ENCODE measurements at regions not wholly inside any gene's neighbourhood (a gene's known extent, or its start where the extent isn't known, plus 50 kb on each side); places are given as distances from the start of the nearest gene placed in this dataset.

- Histone ChIP-seq H2AFZ (ENCODE audit: low read depth, low read length) (no peak overlapping the region), H3K9ac (ENCODE audit: low read length) (no peak overlapping the region), H3K9me3 (ENCODE audit: insufficient read depth, low read length) (no peaks in the 10 kb centered on the region), H3K4me3 (ENCODE audit: low read length) (no peak overlapping the region), H3K27ac (ENCODE audit: low read length) (no peak overlapping the region), H4K20me1 (ENCODE audit: insufficient read depth, low read length) (no peaks in the 10 kb centered on the region), H3K36me3 (replicated peaks; ENCODE audit: low read depth, low read length) (no peaks in the 10 kb centered on the region), H3K4me2 (ENCODE audit: low read length) (no peak overlapping the region), H3K79me2 (ENCODE audit: low read length) (no peaks in the 10 kb centered on the region), H3K4me1 (ENCODE audit: low read length) (no peaks in the 10 kb centered on the region), H3K27me3 (ENCODE audit: low read depth, low read length) (peaks cover 3% of the 10 kb centered on the region; the same call in 1 of the 2 replicates)
- TF ChIP-seq EZH2phosphoT487 (IDR thresholded peaks at IDR 0.05; ENCODE audit: low read depth), result no peak
- TF ChIP-seq, protein P1, sequence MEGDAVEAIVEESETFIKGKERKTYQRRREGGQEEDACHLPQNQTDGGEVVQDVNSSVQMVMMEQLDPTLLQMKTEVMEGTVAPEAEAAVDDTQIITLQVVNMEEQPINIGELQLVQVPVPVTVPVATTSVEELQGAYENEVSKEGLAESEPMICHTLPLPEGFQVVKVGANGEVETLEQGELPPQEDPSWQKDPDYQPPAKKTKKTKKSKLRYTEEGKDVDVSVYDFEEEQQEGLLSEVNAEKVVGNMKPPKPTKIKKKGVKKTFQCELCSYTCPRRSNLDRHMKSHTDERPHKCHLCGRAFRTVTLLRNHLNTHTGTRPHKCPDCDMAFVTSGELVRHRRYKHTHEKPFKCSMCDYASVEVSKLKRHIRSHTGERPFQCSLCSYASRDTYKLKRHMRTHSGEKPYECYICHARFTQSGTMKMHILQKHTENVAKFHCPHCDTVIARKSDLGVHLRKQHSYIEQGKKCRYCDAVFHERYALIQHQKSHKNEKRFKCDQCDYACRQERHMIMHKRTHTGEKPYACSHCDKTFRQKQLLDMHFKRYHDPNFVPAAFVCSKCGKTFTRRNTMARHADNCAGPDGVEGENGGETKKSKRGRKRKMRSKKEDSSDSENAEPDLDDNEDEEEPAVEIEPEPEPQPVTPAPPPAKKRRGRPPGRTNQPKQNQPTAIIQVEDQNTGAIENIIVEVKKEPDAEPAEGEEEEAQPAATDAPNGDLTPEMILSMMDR (IDR thresholded peaks at IDR 0.05; ENCODE audit: low read depth, low read length), result no peak
Observed at GRCh38 chr15:91548549-91548948, 305.0 kb upstream of the SLCO3A1 start.

- Histone ChIP-seq H3K36me3 (replicated peaks; ENCODE audit: low read depth, low read length) (no peaks in the 10 kb centered on the region), H3K4me1 (ENCODE audit: low read length) (no peaks in the 10 kb centered on the region), H3K79me2 (ENCODE audit: low read length) (no peaks in the 10 kb centered on the region), H3K4me2 (ENCODE audit: low read length) (no peak overlapping the region), H3K27me3 (ENCODE audit: low read depth, low read length) (peaks cover 3% of the 10 kb centered on the region; the same call in 1 of the 2 replicates), H3K9ac (ENCODE audit: low read length) (no peak overlapping the region), H4K20me1 (ENCODE audit: insufficient read depth, low read length) (no peaks in the 10 kb centered on the region), H2AFZ (ENCODE audit: low read depth, low read length) (no peak overlapping the region), H3K9me3 (ENCODE audit: insufficient read depth, low read length) (no peaks in the 10 kb centered on the region), H3K4me3 (ENCODE audit: low read length) (no peak overlapping the region), H3K27ac (ENCODE audit: low read length) (no peak overlapping the region)
- no peak for TF ChIP-seq EZH2phosphoT487 (IDR thresholded peaks at IDR 0.05; ENCODE audit: low read depth)
- TF ChIP-seq, protein P1 (IDR thresholded peaks at IDR 0.05; ENCODE audit: low read depth, low read length), result no peak
Observed at GRCh38 chr15:91549581-91549980, 303.9 kb upstream of the SLCO3A1 start.

GRCh38 chr15:91552555-91552954 lies 301.0 kb upstream of the SLCO3A1 start:
- H2AFZ ChIP-seq (ENCODE audit: low read depth, low read length), result no peak overlapping the region
- no peaks in the 10 kb centered on the region for H4K20me1 ChIP-seq (ENCODE audit: insufficient read depth, low read length)
- H3K9ac ChIP-seq (ENCODE audit: low read length), result no peak overlapping the region
- no peak overlapping the region for H3K27ac ChIP-seq (ENCODE audit: low read length)
- H3K4me2 ChIP-seq (ENCODE audit: low read length), result no peak overlapping the region
- H3K79me2 ChIP-seq (ENCODE audit: low read length), result no peaks in the 10 kb centered on the region
- no peaks in the 10 kb centered on the region for H3K4me1 ChIP-seq (ENCODE audit: low read length)
- no peaks in the 10 kb centered on the region for H3K9me3 ChIP-seq (ENCODE audit: insufficient read depth, low read length)
- H3K36me3 ChIP-seq (replicated peaks; ENCODE audit: low read depth, low read length), result no peaks in the 10 kb centered on the region
- H3K4me3 ChIP-seq (ENCODE audit: low read length), result no peak overlapping the region
- TF ChIP-seq EZH2phosphoT487 (IDR thresholded peaks at IDR 0.05; ENCODE audit: low read depth), result no peak
- TF ChIP-seq, protein P1 (IDR thresholded peaks at IDR 0.05; ENCODE audit: low read depth, low read length), result no peak
- H3K27me3 ChIP-seq (ENCODE audit: low read depth, low read length), result peaks cover 3% of the 10 kb centered on the region; the same call in 1 of the 2 replicates

- no peak overlapping the region for H3K27ac ChIP-seq (ENCODE audit: low read length)
- H2AFZ ChIP-seq (ENCODE audit: low read depth, low read length), result no peak overlapping the region
- TF ChIP-seq, protein P1 (IDR thresholded peaks at IDR 0.05; ENCODE audit: low read depth, low read length), result no peak
- TF ChIP-seq EZH2phosphoT487 (IDR thresholded peaks at IDR 0.05; ENCODE audit: low read depth), result no peak
- no peak overlapping the region for H3K4me3 ChIP-seq (ENCODE audit: low read length)
- no peak overlapping the region for H3K9ac ChIP-seq (ENCODE audit: low read length)
- H3K36me3 ChIP-seq (replicated peaks; ENCODE audit: low read depth, low read length), result no peaks in the 10 kb centered on the region
- H3K4me1 ChIP-seq (ENCODE audit: low read length), result no peaks in the 10 kb centered on the region
- peaks cover 3% of the 10 kb centered on the region; the same call in 1 of the 2 replicates for H3K27me3 ChIP-seq (ENCODE audit: low read depth, low read length)
- H3K9me3 ChIP-seq (ENCODE audit: insufficient read depth, low read length), result no peaks in the 10 kb centered on the region
- H4K20me1 ChIP-seq (ENCODE audit: insufficient read depth, low read length), result no peaks in the 10 kb centered on the region
- no peaks in the 10 kb centered on the region for H3K79me2 ChIP-seq (ENCODE audit: low read length)
- no peak overlapping the region for H3K4me2 ChIP-seq (ENCODE audit: low read length)
Observed at GRCh38 chr15:91553196-91553854, 300.2 kb upstream of the SLCO3A1 start.

Measured in OCI-LY3 (cell line).